ENCODE measurements at regions not wholly inside any gene's neighbourhood (a gene's known extent, or its start where the extent isn't known, plus 50 kb on each side); places are given as distances from the start of the nearest gene placed in this dataset.

- TF ChIP-seq POLR2A (IDR thresholded peaks at IDR 0.05; ENCODE audit: low read length): no peak
- TF ChIP-seq GATA1 (IDR thresholded peaks at IDR 0.05; ENCODE audit: low read depth, low read length): no peak
Measured at GRCh38 chr4:113844369-113844768, 82.8 kb upstream of the CAMK2D start.
